IPS-NIHi11 (cell line): ENCODE measurements at regions not wholly inside any gene's neighbourhood (a gene's known extent, or its start where the extent isn't known, plus 50 kb on each side); places are given as distances from the start of the nearest gene placed in this dataset.

ENCODE experiments used
- DNase-seq: peaks from one replicate; pipeline ENCODE4 v3.0.0; 2012; ENCODE audit warnings: mixed read lengths, low spot score

- DNase-seq = no peak
Observed at GRCh38 chr6:129920103-129920798, 59.1 kb upstream of the TMEM244 start.

DNA sequence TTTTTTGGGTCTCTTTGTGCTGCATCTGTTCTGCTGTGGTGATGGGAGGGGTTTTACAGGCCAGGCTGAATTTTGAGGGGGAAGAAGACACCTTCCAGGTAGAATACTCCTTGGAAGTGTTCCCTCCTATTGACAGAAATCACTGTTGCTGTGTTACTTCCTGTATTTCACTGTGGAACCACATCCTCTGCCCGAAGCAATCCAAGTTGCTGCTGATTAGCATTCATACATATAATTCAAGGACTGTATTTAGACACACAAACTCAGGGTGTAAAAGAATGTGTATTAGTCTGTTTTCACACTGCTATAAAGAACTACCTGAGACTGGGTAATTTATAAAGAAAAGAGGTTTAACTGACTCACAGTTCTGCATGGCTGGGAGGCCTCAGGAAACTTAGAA, 50.6 kb upstream of the TMEM244 start:
- DNase-seq = no peak
